HG03520 (cell line): ENCODE measurements at regions not wholly inside any gene's neighbourhood (a gene's known extent, or its start where the extent isn't known, plus 50 kb on each side); places are given as distances from the start of the nearest gene placed in this dataset.
"Not testable (repeated sequence)": the region's sequence is repeated elsewhere in the genome, so short reads cannot be mapped to it uniquely, and the experiment has no call there.

Source experiments
- ATAC-seq: cut with Tn5 transposase; IDR thresholded peaks from one replicate; pipeline ENCODE4 v1.9.1; 2021; ENCODE audit warnings: mild to moderate bottlenecking, moderate library complexity; ENCODE audit not compliant: unreplicated experiment

- no peak for ATAC-seq
Measured at GRCh38 chr1:245062741-245063305, 92.0 kb upstream of the KIF26B start.

GRCh38 chr1:245061808-245062207 is 93.0 kb upstream of the KIF26B start:
- not testable (repeated sequence) for ATAC-seq

GRCh38 chr1:245060684-245061374 is 94.0 kb upstream of the KIF26B start:
- no peak for ATAC-seq

GRCh38 chr1:245059806-245060424 is 94.9 kb upstream of the KIF26B start:
- ATAC-seq, result no peak

GRCh38 chr1:245058882-245059281 is 95.9 kb upstream of the KIF26B start:
- ATAC-seq, result no peak

- no peak for ATAC-seq
Measured at GRCh38 chr1:245058436-245058835, 96.3 kb upstream of the KIF26B start.

- ATAC-seq, result no peak
Measured at GRCh38 chr1:245056913-245057312, 97.9 kb upstream of the KIF26B start.

GRCh38 chr1:245056296-245056695 is 98.5 kb upstream of the KIF26B start:
- ATAC-seq, result not testable (repeated sequence)

GRCh38 chr1:245055752-245056151 is 99.0 kb upstream of the KIF26B start:
- ATAC-seq, result no peak

GRCh38 chr1:245054507-245055270 is 100.1 kb upstream of the KIF26B start:
- no peak for ATAC-seq

GRCh38 chr1:245054105-245054504 is 100.7 kb upstream of the KIF26B start:
- ATAC-seq, result no peak

GRCh38 chr1:245052258-245052657 is 102.5 kb upstream of the KIF26B start:
- ATAC-seq, result no peak

- no peak for ATAC-seq
Measured at GRCh38 chr1:245051349-245052221, 103.2 kb upstream of the KIF26B start.

GRCh38 chr1:245046769-245047168 is 108.0 kb upstream of the KIF26B start:
- no peak for ATAC-seq

- no peak for ATAC-seq
Measured at GRCh38 chr1:245046315-245046714, 108.5 kb upstream of the KIF26B start.

- no peak for ATAC-seq
Measured at GRCh38 chr1:245045087-245045881, 109.5 kb upstream of the KIF26B start.

- ATAC-seq, result no peak
Measured at GRCh38 chr1:245043611-245043940, 111.2 kb upstream of the KIF26B start.

- no peak for ATAC-seq
Measured at GRCh38 chr1:245041058-245041698, 113.6 kb upstream of the KIF26B start.

GRCh38 chr1:245039196-245039595 is 115.6 kb upstream of the KIF26B start:
- no peak for ATAC-seq

- no peak for ATAC-seq
Measured at GRCh38 chr1:245036102-245036501, 118.7 kb upstream of the KIF26B start.
